ENCODE measurements at regions not wholly inside any gene's neighbourhood (a gene's known extent, or its start where the extent isn't known, plus 50 kb on each side); places are given as distances from the start of the nearest gene placed in this dataset.

- TF ChIP-seq CTCF (IDR thresholded peaks at IDR 0.05) (no peak), POLR2A (IDR thresholded peaks at IDR 0.05) (no peak)
These were observed 134.4 kb upstream of the SNTG2 start for GRCh38 chr2:816278-816677.
